WTC11 (cell line): ENCODE measurements at regions not wholly inside any gene's neighbourhood (a gene's known extent, or its start where the extent isn't known, plus 50 kb on each side); places are given as distances from the start of the nearest gene placed in this dataset.

Source experiments
- ATAC-seq: fragments of 200-7000 bp; cut with Tn5 transposase; 2 replicates; pipeline ENCODE4 v1.10.0; 2021; ENCODE audit warnings: mild to moderate bottlenecking, moderate library complexity
- CTCF ChIA-PET: fragments of 300-600 bp; sonication (Branson Sonifier 250); formaldehyde crosslinking; loops from one replicate; lab custom pipeline; 2021; ENCODE audit warnings: antibody characterized with exemption; lab: Charles Lee
- POLR2A ChIA-PET: fragments of 350-600 bp; sonication (Branson Sonifier 250); formaldehyde crosslinking; loops from one replicate; lab custom pipeline; 2021; ENCODE audit warnings: antibody characterized with exemption; lab: Charles Lee
- DNase-seq: peaks from one replicate; pipeline ENCODE4 v3.0.0; 2021; ENCODE audit warnings: low spot score
- H3K27ac Mint-ChIP-seq: 2 replicates; pipeline ENCODE4 v1.8.0; 2021; ENCODE audit warnings: mixed read lengths
- H3K27me3 Mint-ChIP-seq: 2 replicates; pipeline ENCODE4 v1.8.0; 2021; ENCODE audit warnings: low read depth, mild to moderate bottlenecking, moderate library complexity, mixed read lengths
- H3K36me3 Mint-ChIP-seq: 2 replicates; pipeline ENCODE4 v1.8.0; 2021; ENCODE audit warnings: mixed read lengths
- H3K4me1 Mint-ChIP-seq: 2 replicates; pipeline ENCODE4 v1.8.0; 2022; ENCODE audit warnings: mixed read lengths
- H3K4me3 Mint-ChIP-seq: 2 replicates; pipeline ENCODE4 v1.8.0; 2021; ENCODE audit warnings: mild to moderate bottlenecking, moderate library complexity, mixed read lengths
- H3K9me3 Mint-ChIP-seq: 2 replicates; pipeline ENCODE4 v1.8.0; 2021; ENCODE audit warnings: mixed read lengths
- CBFB ChIP-seq: sonication (generic); formaldehyde crosslinking; IDR thresholded peaks from 2 replicates; pipeline ENCODE4 v1.8.1; 2022; ENCODE audit warnings: mild to moderate bottlenecking, low read depth, missing genetic modification reagents
- CREB1 ChIP-seq: sonication (generic); formaldehyde crosslinking; IDR thresholded peaks from 2 replicates; pipeline ENCODE4 v1.8.0; 2023; ENCODE audit warnings: mild to moderate bottlenecking, missing genetic modification reagents
- ETV6 ChIP-seq: sonication (generic); formaldehyde crosslinking; IDR thresholded peaks from 2 replicates; pipeline ENCODE4 v1.8.1; 2022; ENCODE audit warnings: mild to moderate bottlenecking, missing genetic modification reagents
- FOXJ3 ChIP-seq: sonication (generic); formaldehyde crosslinking; IDR thresholded peaks from 2 replicates; pipeline ENCODE4 v1.9.0; 2021; ENCODE audit warnings: missing genetic modification reagents, mild to moderate bottlenecking, borderline replicate concordance
- GRHL2 ChIP-seq: fragments of 250-450 bp; sonication (Bioruptor Pico); IDR thresholded peaks from 2 replicates; pipeline ENCODE4 v1.8.0; 2022; ENCODE audit warnings: mild to moderate bottlenecking, moderate library complexity; ENCODE audit not compliant: insufficient replicate concordance, severe bottlenecking
- HMGXB4 ChIP-seq: sonication (generic); formaldehyde crosslinking; IDR thresholded peaks from 2 replicates; pipeline ENCODE4 v1.8.1; 2023; ENCODE audit warnings: mild to moderate bottlenecking, moderate library complexity, missing genetic modification reagents
- IRF2 ChIP-seq: sonication (generic); formaldehyde crosslinking; IDR thresholded peaks from 2 replicates; pipeline ENCODE4 v1.8.0; 2022; ENCODE audit warnings: low read depth, missing genetic modification reagents, borderline replicate concordance
- MLX ChIP-seq: sonication (generic); formaldehyde crosslinking; IDR thresholded peaks from 2 replicates; pipeline ENCODE4 v1.8.1; 2023; ENCODE audit warnings: mild to moderate bottlenecking, missing genetic modification reagents, moderate library complexity
- NR1H2 ChIP-seq: sonication (generic); formaldehyde crosslinking; IDR thresholded peaks from 2 replicates; pipeline ENCODE4 v1.9.0; 2021; ENCODE audit warnings: mild to moderate bottlenecking, moderate library complexity, missing genetic modification reagents
- RELA ChIP-seq: sonication (generic); formaldehyde crosslinking; IDR thresholded peaks from 2 replicates; pipeline ENCODE4 v1.8.1; 2022; ENCODE audit warnings: missing genetic modification reagents, mild to moderate bottlenecking, borderline replicate concordance
- SMAD4 ChIP-seq: sonication (generic); formaldehyde crosslinking; IDR thresholded peaks from 2 replicates; pipeline ENCODE4 v1.8.0; 2022; ENCODE audit warnings: mild to moderate bottlenecking, missing genetic modification reagents
- TEAD1 ChIP-seq: sonication (generic); formaldehyde crosslinking; IDR thresholded peaks from 2 replicates; pipeline ENCODE4 v1.8.0; 2022; ENCODE audit warnings: mild to moderate bottlenecking, missing genetic modification reagents
- TP53 ChIP-seq: sonication (generic); formaldehyde crosslinking; IDR thresholded peaks from 2 replicates; pipeline ENCODE4 v1.8.1; 2023; ENCODE audit warnings: mild to moderate bottlenecking, missing genetic modification reagents
- ZNF317 ChIP-seq: sonication (generic); formaldehyde crosslinking; IDR thresholded peaks from 2 replicates; pipeline ENCODE4 v1.8.1; 2023; ENCODE audit warnings: low read depth, mild to moderate bottlenecking, moderate library complexity, missing genetic modification reagents, borderline replicate concordance
- ZNF416 ChIP-seq: fragments of 250-450 bp; sonication (Bioruptor Pico); IDR thresholded peaks from 2 replicates; pipeline ENCODE4 v1.9.0; 2021; ENCODE audit warnings: mild to moderate bottlenecking, inconsistent platforms
- ZNF423 ChIP-seq: fragments of 250-450 bp; sonication (Bioruptor Pico); IDR thresholded peaks from 2 replicates; pipeline ENCODE4 v2.1.2; 2022; ENCODE audit warnings: mild to moderate bottlenecking, moderate library complexity
- ZNF512 ChIP-seq: sonication (generic); formaldehyde crosslinking; IDR thresholded peaks from 2 replicates; pipeline ENCODE4 v1.8.1; 2022; ENCODE audit warnings: missing genetic modification reagents, borderline replicate concordance
- TF ChIP-seq, protein P1 (sequence below): sonication (generic); formaldehyde crosslinking; IDR thresholded peaks from 2 replicates; pipeline ENCODE4 v1.8.0; 2022; ENCODE audit warnings: missing genetic modification reagents
- TF ChIP-seq, protein P2 (sequence below): sonication (generic); formaldehyde crosslinking; IDR thresholded peaks from 2 replicates; pipeline ENCODE4 v1.8.0; 2023; ENCODE audit warnings: missing genetic modification reagents
- TF ChIP-seq, protein P3 (sequence below): sonication (generic); formaldehyde crosslinking; IDR thresholded peaks from 2 replicates; pipeline ENCODE4 v1.8.1; 2023; ENCODE audit warnings: mild to moderate bottlenecking, missing genetic modification reagents
- TF ChIP-seq, protein P4 (sequence below): fragments of 250-450 bp; sonication (Bioruptor Pico); IDR thresholded peaks from 2 replicates; pipeline ENCODE4 v1.8.0; 2021; ENCODE audit warnings: mild to moderate bottlenecking

GRCh38 chr13:34826432-34826831 is 115.6 kb upstream of the NBEA start:
- no peaks in the 10 kb centered on the region for H3K4me1 Mint-ChIP-seq
- H3K4me3 Mint-ChIP-seq = no peak overlapping the region
- DNase-seq (no peak), ATAC-seq (no peak)
- POLR2A ChIA-PET = no interaction called here
- CTCF ChIA-PET = no interaction called here
- peaks cover 6% of the 10 kb centered on the region; the same call in 1 of the 2 replicates for H3K9me3 Mint-ChIP-seq
- TF ChIP-seq ZNF317 = no peak
- TF ChIP-seq, protein P1, sequence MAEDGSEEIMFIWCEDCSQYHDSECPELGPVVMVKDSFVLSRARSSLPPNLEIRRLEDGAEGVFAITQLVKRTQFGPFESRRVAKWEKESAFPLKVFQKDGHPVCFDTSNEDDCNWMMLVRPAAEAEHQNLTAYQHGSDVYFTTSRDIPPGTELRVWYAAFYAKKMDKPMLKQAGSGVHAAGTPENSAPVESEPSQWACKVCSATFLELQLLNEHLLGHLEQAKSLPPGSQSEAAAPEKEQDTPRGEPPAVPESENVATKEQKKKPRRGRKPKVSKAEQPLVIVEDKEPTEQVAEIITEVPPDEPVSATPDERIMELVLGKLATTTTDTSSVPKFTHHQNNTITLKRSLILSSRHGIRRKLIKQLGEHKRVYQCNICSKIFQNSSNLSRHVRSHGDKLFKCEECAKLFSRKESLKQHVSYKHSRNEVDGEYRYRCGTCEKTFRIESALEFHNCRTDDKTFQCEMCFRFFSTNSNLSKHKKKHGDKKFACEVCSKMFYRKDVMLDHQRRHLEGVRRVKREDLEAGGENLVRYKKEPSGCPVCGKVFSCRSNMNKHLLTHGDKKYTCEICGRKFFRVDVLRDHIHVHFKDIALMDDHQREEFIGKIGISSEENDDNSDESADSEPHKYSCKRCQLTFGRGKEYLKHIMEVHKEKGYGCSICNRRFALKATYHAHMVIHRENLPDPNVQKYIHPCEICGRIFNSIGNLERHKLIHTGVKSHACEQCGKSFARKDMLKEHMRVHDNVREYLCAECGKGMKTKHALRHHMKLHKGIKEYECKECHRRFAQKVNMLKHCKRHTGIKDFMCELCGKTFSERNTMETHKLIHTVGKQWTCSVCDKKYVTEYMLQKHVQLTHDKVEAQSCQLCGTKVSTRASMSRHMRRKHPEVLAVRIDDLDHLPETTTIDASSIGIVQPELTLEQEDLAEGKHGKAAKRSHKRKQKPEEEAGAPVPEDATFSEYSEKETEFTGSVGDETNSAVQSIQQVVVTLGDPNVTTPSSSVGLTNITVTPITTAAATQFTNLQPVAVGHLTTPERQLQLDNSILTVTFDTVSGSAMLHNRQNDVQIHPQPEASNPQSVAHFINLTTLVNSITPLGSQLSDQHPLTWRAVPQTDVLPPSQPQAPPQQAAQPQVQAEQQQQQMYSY (CRISPR knock-in tag) = no peak
- TF ChIP-seq TP53 = no peak
- TF ChIP-seq CBFB (CRISPR knock-in tag) = no peak
- TF ChIP-seq, protein P2, sequence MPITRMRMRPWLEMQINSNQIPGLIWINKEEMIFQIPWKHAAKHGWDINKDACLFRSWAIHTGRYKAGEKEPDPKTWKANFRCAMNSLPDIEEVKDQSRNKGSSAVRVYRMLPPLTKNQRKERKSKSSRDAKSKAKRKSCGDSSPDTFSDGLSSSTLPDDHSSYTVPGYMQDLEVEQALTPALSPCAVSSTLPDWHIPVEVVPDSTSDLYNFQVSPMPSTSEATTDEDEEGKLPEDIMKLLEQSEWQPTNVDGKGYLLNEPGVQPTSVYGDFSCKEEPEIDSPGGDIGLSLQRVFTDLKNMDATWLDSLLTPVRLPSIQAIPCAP (CRISPR knock-in tag) = no peak
- TF ChIP-seq NR1H2 (CRISPR knock-in tag) = no peak
- TF ChIP-seq CREB1 (CRISPR knock-in tag) = no peak
- TF ChIP-seq MLX (CRISPR knock-in tag) = no peak
- no peak for TF ChIP-seq SMAD4
- no peak for TF ChIP-seq ZNF512 (CRISPR knock-in tag)
- TF ChIP-seq ZNF423 (CRISPR knock-in tag) = no peak
- TF ChIP-seq IRF2 (CRISPR knock-in tag) = no peak
- H3K27me3 Mint-ChIP-seq = no peaks in the 10 kb centered on the region
- H3K27ac Mint-ChIP-seq = no peak overlapping the region
- no peaks in the 10 kb centered on the region for H3K36me3 Mint-ChIP-seq

- ChIA-PET CTCF (interaction anchor here (0.7 to 1.3 kb wide), 12 partner anchors 9 to 310 kb away, joined by 3 to 8 read pairs (median 3); partner anchors contain the start of gene NBEA), POLR2A (no interaction called here)
- Mint-ChIP-seq H3K27ac (no peak overlapping the region), H3K9me3 (peaks cover 28% of the 10 kb centered on the region), H3K27me3 (no peaks in the 10 kb centered on the region), H3K36me3 (peaks cover 7% of the 10 kb centered on the region), H3K4me1 (peaks cover 11% of the 10 kb centered on the region), H3K4me3 (no peak overlapping the region)
- ATAC-seq = peak; percentile 100
- peak; percentile 51 for DNase-seq
- TF ChIP-seq ZNF416 (CRISPR knock-in tag) (no peak), ETV6 (CRISPR knock-in tag) (no peak), RELA (CRISPR knock-in tag) (no peak), FOXJ3 (CRISPR knock-in tag) (no peak), CBFB (CRISPR knock-in tag) (no peak), TEAD1 (CRISPR knock-in tag) (no peak), GRHL2 (CRISPR knock-in tag) (no peak), HMGXB4 (CRISPR knock-in tag) (no peak)
- TF ChIP-seq, protein P3, sequence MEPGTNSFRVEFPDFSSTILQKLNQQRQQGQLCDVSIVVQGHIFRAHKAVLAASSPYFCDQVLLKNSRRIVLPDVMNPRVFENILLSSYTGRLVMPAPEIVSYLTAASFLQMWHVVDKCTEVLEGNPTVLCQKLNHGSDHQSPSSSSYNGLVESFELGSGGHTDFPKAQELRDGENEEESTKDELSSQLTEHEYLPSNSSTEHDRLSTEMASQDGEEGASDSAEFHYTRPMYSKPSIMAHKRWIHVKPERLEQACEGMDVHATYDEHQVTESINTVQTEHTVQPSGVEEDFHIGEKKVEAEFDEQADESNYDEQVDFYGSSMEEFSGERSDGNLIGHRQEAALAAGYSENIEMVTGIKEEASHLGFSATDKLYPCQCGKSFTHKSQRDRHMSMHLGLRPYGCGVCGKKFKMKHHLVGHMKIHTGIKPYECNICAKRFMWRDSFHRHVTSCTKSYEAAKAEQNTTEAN (CRISPR knock-in tag) = no peak
- TF ChIP-seq, protein P4, sequence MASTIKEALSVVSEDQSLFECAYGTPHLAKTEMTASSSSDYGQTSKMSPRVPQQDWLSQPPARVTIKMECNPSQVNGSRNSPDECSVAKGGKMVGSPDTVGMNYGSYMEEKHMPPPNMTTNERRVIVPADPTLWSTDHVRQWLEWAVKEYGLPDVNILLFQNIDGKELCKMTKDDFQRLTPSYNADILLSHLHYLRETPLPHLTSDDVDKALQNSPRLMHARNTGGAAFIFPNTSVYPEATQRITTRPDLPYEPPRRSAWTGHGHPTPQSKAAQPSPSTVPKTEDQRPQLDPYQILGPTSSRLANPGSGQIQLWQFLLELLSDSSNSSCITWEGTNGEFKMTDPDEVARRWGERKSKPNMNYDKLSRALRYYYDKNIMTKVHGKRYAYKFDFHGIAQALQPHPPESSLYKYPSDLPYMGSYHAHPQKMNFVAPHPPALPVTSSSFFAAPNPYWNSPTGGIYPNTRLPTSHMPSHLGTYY (CRISPR knock-in tag) = no peak
Measured at GRCh38 chr13:34833562-34834182, 108.4 kb upstream of the NBEA start.
